H1 (cell line): ENCODE measurements at regions not wholly inside any gene's neighbourhood (a gene's known extent, or its start where the extent isn't known, plus 50 kb on each side); places are given as distances from the start of the nearest gene placed in this dataset.
A peak's percentile ranks its signal among the peaks of the same experiment; 100 is the strongest.

Experiments
- CTCF ChIA-PET: fragments of 300-600 bp; sonication (Branson Sonifier 250); formaldehyde crosslinking; loops from one replicate; lab custom pipeline; 2021; ENCODE audit not compliant: partially characterized antibody; lab: Charles Lee
- POLR2A ChIA-PET: fragments of 300-600 bp; sonication (Branson Sonifier 250); formaldehyde crosslinking; loops from one replicate; lab custom pipeline; 2021; ENCODE audit warnings: inconsistent platforms; ENCODE audit not compliant: partially characterized antibody; lab: Charles Lee
- DNase-seq, 2 experiments: peaks; one replicate each; pipeline versions ENCODE4 v3.0.0 to v3.0.0-alpha.2; 2010 to 2022; ENCODE audit warnings: low spot score in 2 of 2, low read depth in 1 of 2, mixed read lengths in 1 of 2
- FAIRE-seq: peaks from 2 replicates; lab custom pipeline; 2011; peaks lifted over from hg19 to GRCh38; lab: Jason Lieb, UNC
- H2AFZ ChIP-seq: 2 replicates; pipeline ENCODE4 v1.8.1; 2012; ENCODE audit warnings: low read length, inconsistent platforms
- H2AK5ac ChIP-seq: 2 replicates; pipeline ENCODE4 v1.6.1; 2013; ENCODE audit warnings: low read depth, low read length
- H2BK120ac ChIP-seq: replicated peaks from 2 replicates; pipeline ENCODE3; 2013; ENCODE audit warnings: low read depth, low read length, inconsistent platforms
- H2BK12ac ChIP-seq: 2 replicates; pipeline ENCODE4 v1.6.1; 2013; ENCODE audit warnings: low read depth, low read length
- H2BK15ac ChIP-seq: 2 replicates; pipeline ENCODE4 v1.6.1; 2013; ENCODE audit warnings: low read length
- H2BK20ac ChIP-seq: 2 replicates; pipeline ENCODE4 v1.6.1; 2013; ENCODE audit warnings: low read length
- H2BK5ac ChIP-seq: 2 replicates; pipeline ENCODE4 v1.6.1; 2013; ENCODE audit warnings: low read depth, low read length
- H3K14ac ChIP-seq: 2 replicates; pipeline ENCODE4 v1.6.1; 2013; ENCODE audit warnings: inconsistent platforms; ENCODE audit not compliant: insufficient read length
- H3K18ac ChIP-seq: 2 replicates; pipeline ENCODE4 v1.6.1; 2013; ENCODE audit warnings: low read length; ENCODE audit errors: extremely low read depth
- H3K23ac ChIP-seq: 2 replicates; pipeline ENCODE4 v1.6.1; 2013; ENCODE audit warnings: inconsistent platforms; ENCODE audit not compliant: insufficient read length
- H3K23me2 ChIP-seq: 2 replicates; pipeline ENCODE4 v1.6.1; 2013; ENCODE audit warnings: low read depth, low read length
- H3K27ac ChIP-seq: 2 replicates; pipeline ENCODE4 v1.6.1; 2011; ENCODE audit warnings: low read depth, low read length, inconsistent platforms
- H3K27me3 ChIP-seq, 4 experiments: replicated peaks in 1 of 4; 1 replicate in 1 of 4; 2 replicates in 3 of 4; pipeline versions ENCODE4 v1.6.1 to v1.8.1; 2011 to 2013; ENCODE audit warnings: low read length in 3 of 4, mild to moderate bottlenecking in 3 of 4, inconsistent platforms in 2 of 4, mixed read lengths in 2 of 4, moderate library complexity in 1 of 4; ENCODE audit not compliant: control insufficient read depth in 3 of 4, insufficient read depth in 3 of 4; ENCODE audit errors: extremely low read depth in 1 of 4
- H3K36me3 ChIP-seq, 4 experiments: 2 replicates each; pipeline versions ENCODE4 v1.6.1 to v1.8.1; 2011 to 2013; ENCODE audit warnings: mild to moderate bottlenecking in 4 of 4, low read length in 3 of 4, moderate library complexity in 2 of 4, control low read depth in 1 of 4, inconsistent platforms in 1 of 4; ENCODE audit not compliant: insufficient read depth in 4 of 4, control insufficient read depth in 2 of 4
- H3K4ac ChIP-seq: replicated peaks from 2 replicates; pipeline ENCODE3; 2013; ENCODE audit warnings: low read length, low read depth, mixed read lengths, inconsistent platforms; ENCODE audit not compliant: insufficient read length
- H3K4me1 ChIP-seq, 4 experiments: replicated peaks in 1 of 4; 1 replicate in 1 of 4; 2 replicates in 3 of 4; pipeline versions ENCODE4 v1.6.1 to v1.8.1; 2011 to 2013; ENCODE audit warnings: low read length in 3 of 4, inconsistent platforms in 2 of 4, mixed read lengths in 1 of 4; ENCODE audit not compliant: insufficient read depth in 4 of 4, control insufficient read depth in 3 of 4
- H3K4me2 ChIP-seq, 2 experiments: 2 replicates each; pipeline versions ENCODE4 v1.6.1 to v1.8.1; 2011 to 2013; ENCODE audit warnings: low read depth in 2 of 2, low read length in 2 of 2, control low read depth in 1 of 2, inconsistent platforms in 1 of 2, mild to moderate bottlenecking in 1 of 2; ENCODE audit not compliant: insufficient read depth in 1 of 2
- H3K4me3 ChIP-seq, 4 experiments: fragments of 200-600, 300-600 bp in 1 of 4; sonication (generic), shearing (Covaris generic), sonication (Bioruptor Twin) in 1 of 4; 2 replicates each; pipeline versions ENCODE4 v1.5.1 to v1.8.1; 2011 to 2016; ENCODE audit warnings: low read length in 4 of 4, low read depth in 3 of 4, control low read depth in 2 of 4, inconsistent platforms in 2 of 4, mild to moderate bottlenecking in 2 of 4, mixed read lengths in 1 of 4, moderate library complexity in 1 of 4; ENCODE audit not compliant: insufficient read depth in 2 of 4; ENCODE audit errors: extremely low read depth in 1 of 4
- H3K56ac ChIP-seq: replicated peaks from 2 replicates; pipeline ENCODE3; 2013; ENCODE audit warnings: low read depth, mild to moderate bottlenecking, mixed read lengths, low read length, inconsistent platforms; ENCODE audit not compliant: insufficient read length
- H3K79me1 ChIP-seq: 2 replicates; pipeline ENCODE4 v1.6.1; 2013; ENCODE audit warnings: low read depth, low read length, control low read depth
- H3K79me2 ChIP-seq, 2 experiments: 2 replicates each; pipeline versions ENCODE4 v1.6.1 to v1.8.1; 2012 to 2013; ENCODE audit warnings: low read length in 2 of 2, mild to moderate bottlenecking in 2 of 2, inconsistent platforms in 1 of 2; ENCODE audit not compliant: insufficient read depth in 2 of 2, control insufficient read depth in 1 of 2
- H3K9ac ChIP-seq, 4 experiments: replicated peaks in 1 of 4; 1 replicate in 1 of 4; 2 replicates in 3 of 4; pipeline versions ENCODE4 v1.6.1 to v1.8.1; 2011 to 2013; ENCODE audit warnings: low read depth in 3 of 4, low read length in 3 of 4, control low read depth in 2 of 4, mild to moderate bottlenecking in 2 of 4, moderate library complexity in 2 of 4, inconsistent platforms in 1 of 4; ENCODE audit errors: extremely low read depth in 1 of 4
- H3K9me3 ChIP-seq, 2 experiments: 2 replicates each; pipeline versions ENCODE4 v1.6.1 to v1.8.1; 2012 to 2013; ENCODE audit warnings: mild to moderate bottlenecking in 2 of 2, moderate library complexity in 2 of 2, control low read depth in 1 of 2, inconsistent platforms in 1 of 2, low read depth in 1 of 2, low read length in 1 of 2, mixed read lengths in 1 of 2; ENCODE audit not compliant: insufficient read depth in 2 of 2
- H4K20me1 ChIP-seq, 2 experiments: replicated peaks in 1 of 2; 2 replicates each; pipeline versions ENCODE3 to v1.8.1; 2011 to 2013; ENCODE audit warnings: inconsistent platforms in 2 of 2, low read length in 2 of 2, mild to moderate bottlenecking in 1 of 2; ENCODE audit not compliant: insufficient read depth in 2 of 2, control insufficient read depth in 1 of 2
- H4K5ac ChIP-seq: 2 replicates; pipeline ENCODE4 v1.6.1; 2013; ENCODE audit warnings: low read length, low read depth, mixed read lengths, inconsistent platforms; ENCODE audit not compliant: insufficient read length
- H4K8ac ChIP-seq: 2 replicates; pipeline ENCODE4 v1.8.0; 2013; ENCODE audit warnings: mild to moderate bottlenecking, moderate library complexity, low read length, inconsistent platforms; ENCODE audit not compliant: insufficient read depth; ENCODE audit errors: extremely low read depth
- H4K91ac ChIP-seq: replicated peaks from 2 replicates; pipeline ENCODE3; 2013; ENCODE audit warnings: low read length, mixed read lengths, inconsistent platforms; ENCODE audit not compliant: insufficient read length
- BACH1 ChIP-seq: IDR thresholded peaks from 2 replicates; pipeline ENCODE4 v1.6.1; 2012; ENCODE audit warnings: low read length, improper control_type of control experiment
- FOSL1 ChIP-seq: IDR thresholded peaks from 2 replicates; pipeline ENCODE4 v1.6.1; 2011; ENCODE audit warnings: mild to moderate bottlenecking, low read depth, low read length, moderate library complexity; ENCODE audit not compliant: insufficient read depth
- SRF ChIP-seq: IDR thresholded peaks from 2 replicates; pipeline ENCODE4 v1.6.1; 2011; ENCODE audit warnings: mild to moderate bottlenecking, low read depth, low read length, moderate library complexity
- TEAD4 ChIP-seq: IDR thresholded peaks from 2 replicates; pipeline ENCODE4 v1.6.1; 2012; ENCODE audit warnings: low read depth, low read length, inconsistent platforms, mixed read lengths
- WGBS, 2 experiments: shearing (Covaris generic) in 1 of 2; methylation state at CpG; one replicate each; pipeline versions ENCODE4 v1.1.6 to v1.1.7; 2013 to 2015; ENCODE audit warnings: low lambda C conversion rate in 2 of 2, mixed read lengths in 2 of 2, inconsistent platforms in 1 of 2, low coverage in 1 of 2, missing lambda C conversion rate in 1 of 2; ENCODE audit not compliant: insufficient replicate concordance in 2 of 2, insufficient coverage in 1 of 2, insufficient read length in 1 of 2; ENCODE audit errors: extremely low coverage in 1 of 2, missing lambda C conversion rate in 1 of 2; 5-methylcytosine and 5-hydroxymethylcytosine counted together
- TF ChIP-seq, protein P1 (sequence below): IDR thresholded peaks from 2 replicates; pipeline ENCODE4 v1.6.1; 2012; ENCODE audit warnings: inconsistent platforms
- TF ChIP-seq, protein P2 (sequence below): IDR thresholded peaks from 2 replicates; pipeline ENCODE4 v1.6.1; 2011; ENCODE audit warnings: low read depth, mild to moderate bottlenecking, low read length; ENCODE audit not compliant: insufficient read depth

DNA sequence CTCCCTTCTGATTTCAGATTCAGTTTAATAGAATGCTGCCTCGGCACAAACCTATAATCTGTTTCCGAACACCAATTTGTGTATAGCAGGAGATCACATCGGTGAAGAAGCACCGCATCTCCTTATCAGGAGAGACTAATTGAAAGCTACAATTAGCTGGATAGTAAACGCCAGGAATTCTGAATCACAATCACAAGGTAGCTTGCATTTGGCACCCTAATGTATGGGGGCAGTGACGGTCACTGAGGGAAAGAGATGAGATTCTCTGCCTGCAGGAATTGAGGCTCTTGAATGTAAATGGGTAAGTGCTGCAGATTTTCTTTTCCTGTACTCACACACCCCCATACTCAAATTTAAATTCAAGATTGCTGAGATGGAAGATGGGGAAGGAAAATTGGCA, 373.6 kb upstream of the ZNF608 start:
- TF ChIP-seq, protein P1, sequence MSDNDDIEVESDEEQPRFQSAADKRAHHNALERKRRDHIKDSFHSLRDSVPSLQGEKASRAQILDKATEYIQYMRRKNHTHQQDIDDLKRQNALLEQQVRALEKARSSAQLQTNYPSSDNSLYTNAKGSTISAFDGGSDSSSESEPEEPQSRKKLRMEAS, result no peak
- TF ChIP-seq, protein P2, sequence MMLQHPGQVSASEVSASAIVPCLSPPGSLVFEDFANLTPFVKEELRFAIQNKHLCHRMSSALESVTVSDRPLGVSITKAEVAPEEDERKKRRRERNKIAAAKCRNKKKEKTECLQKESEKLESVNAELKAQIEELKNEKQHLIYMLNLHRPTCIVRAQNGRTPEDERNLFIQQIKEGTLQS, result no peak
- TF ChIP-seq SRF (no peak), TEAD4 (0 out of 2 replicates have a peak, but pooled peaks have one; percentile 17), FOSL1 (no peak), BACH1 (no peak)
- no peak for DNase-seq
- CTCF ChIA-PET, result interaction anchor here (0.8 to 1.4 kb wide), 3 partner anchors 17 to 108 kb away, joined by 3 read pairs; no protein-coding TSS in a partner anchor
- Histone ChIP-seq H3K4ac (no peak overlapping the region), H4K8ac (no peak overlapping the region), H4K5ac (no peak overlapping the region), H3K79me1 (no peaks in the 10 kb centered on the region), H3K23me2 (no peaks in the 10 kb centered on the region), H3K9me3 (no peaks in the 10 kb centered on the region), H3K36me3 (no peaks in the 10 kb centered on the region), H4K20me1 (no peaks in the 10 kb centered on the region), H2BK5ac (no peak overlapping the region), H2BK120ac (no peak overlapping the region), H3K4me2 (0 out of 4 replicates have a peak overlapping the region, but pooled peaks of 1 of the 2 experiments have one; percentile 11), H3K4me1 (peaks cover 0 to 7% (median 4%) of the 10 kb centered on the region in 4 experiments; a peak in 2 of 7 replicates), H3K27ac (no peak overlapping the region), H3K9ac (no peak overlapping the region), H3K56ac (no peak overlapping the region), H4K91ac (no peak overlapping the region), H3K27me3 (no peaks in the 10 kb centered on the region), H2BK12ac (no peak overlapping the region), H3K4me3 (no peak overlapping the region), H3K23ac (no peak overlapping the region), H3K14ac (no peak overlapping the region), H2BK20ac (no peak overlapping the region), H3K79me2 (no peaks in the 10 kb centered on the region), H2BK15ac (no peak overlapping the region), H3K18ac (no peak overlapping the region), H2AFZ (no peak overlapping the region), H2AK5ac (no peak overlapping the region)
- POLR2A ChIA-PET, result no interaction called here
- no peak for FAIRE-seq
- WGBS, 2 experiments, result 57% methylated on average over 6 of the region's 6 CpGs; no CpG with 5 or more reads in 1 of the 2 experiments
